Panc1 (cell line): ENCODE measurements at regions not wholly inside any gene's neighbourhood (a gene's known extent, or its start where the extent isn't known, plus 50 kb on each side); places are given as distances from the start of the nearest gene placed in this dataset.

Experiments used
- CTCF ChIP-seq: fragments of 450-650 bp; IDR thresholded peaks from 2 replicates; pipeline ENCODE4 v1.5.1; 2017; ENCODE audit warnings: mild to moderate bottlenecking
- TCF7L2 ChIP-seq: IDR thresholded peaks from 2 replicates; pipeline ENCODE4 v1.6.1; 2011; ENCODE audit warnings: mild to moderate bottlenecking, low read depth, low read length, inconsistent platforms

- no peak for TF ChIP-seq CTCF
- TF ChIP-seq TCF7L2: no peak
These were observed 529.6 kb upstream of the TBX3 start for GRCh38 chr12:115213538-115214016.
